ENCODE measurements at regions not wholly inside any gene's neighbourhood (a gene's known extent, or its start where the extent isn't known, plus 50 kb on each side); places are given as distances from the start of the nearest gene placed in this dataset.

DNA sequence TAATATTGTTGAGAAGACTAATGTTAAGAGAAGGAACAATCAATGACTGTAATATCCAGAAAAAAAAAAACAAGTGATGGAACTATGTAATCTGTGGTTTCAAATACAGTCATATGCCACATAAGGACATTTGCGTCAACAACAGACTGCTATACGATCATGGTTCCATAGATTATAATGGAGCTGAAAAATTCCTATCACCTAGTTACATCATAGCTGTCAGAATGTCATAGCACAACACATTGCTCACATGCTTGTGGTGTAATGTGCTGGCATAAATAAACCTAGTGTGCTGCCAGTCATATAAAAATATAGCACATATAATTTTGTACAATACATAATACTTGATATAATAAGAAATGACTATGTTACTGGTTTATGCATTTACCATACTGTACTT lies 653.5 kb downstream of the TRHDE start:
- TF ChIP-seq, protein P1, sequence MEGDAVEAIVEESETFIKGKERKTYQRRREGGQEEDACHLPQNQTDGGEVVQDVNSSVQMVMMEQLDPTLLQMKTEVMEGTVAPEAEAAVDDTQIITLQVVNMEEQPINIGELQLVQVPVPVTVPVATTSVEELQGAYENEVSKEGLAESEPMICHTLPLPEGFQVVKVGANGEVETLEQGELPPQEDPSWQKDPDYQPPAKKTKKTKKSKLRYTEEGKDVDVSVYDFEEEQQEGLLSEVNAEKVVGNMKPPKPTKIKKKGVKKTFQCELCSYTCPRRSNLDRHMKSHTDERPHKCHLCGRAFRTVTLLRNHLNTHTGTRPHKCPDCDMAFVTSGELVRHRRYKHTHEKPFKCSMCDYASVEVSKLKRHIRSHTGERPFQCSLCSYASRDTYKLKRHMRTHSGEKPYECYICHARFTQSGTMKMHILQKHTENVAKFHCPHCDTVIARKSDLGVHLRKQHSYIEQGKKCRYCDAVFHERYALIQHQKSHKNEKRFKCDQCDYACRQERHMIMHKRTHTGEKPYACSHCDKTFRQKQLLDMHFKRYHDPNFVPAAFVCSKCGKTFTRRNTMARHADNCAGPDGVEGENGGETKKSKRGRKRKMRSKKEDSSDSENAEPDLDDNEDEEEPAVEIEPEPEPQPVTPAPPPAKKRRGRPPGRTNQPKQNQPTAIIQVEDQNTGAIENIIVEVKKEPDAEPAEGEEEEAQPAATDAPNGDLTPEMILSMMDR (IDR thresholded peaks at IDR 0.05): no peak
- no peak for TF ChIP-seq POLR2A (IDR thresholded peaks at IDR 0.05)
